B cell (primary cell): ENCODE measurements at regions not wholly inside any gene's neighbourhood (a gene's known extent, or its start where the extent isn't known, plus 50 kb on each side); places are given as distances from the start of the nearest gene placed in this dataset.

Experiments used
- ATAC-seq: fragments of 200-7000 bp; cut with Tn5 transposase; one replicate; pipeline ENCODE4 v1.10.0; 2021; ENCODE audit warnings: low read depth, mild to moderate bottlenecking, moderate number of reproducible peaks, moderate library complexity
- CTCF ChIA-PET: fragments of 350-600 bp; sonication (Branson Sonifier 250); formaldehyde crosslinking; loops from one replicate; lab custom pipeline; 2021; ENCODE audit warnings: antibody characterized with exemption, inconsistent platforms; lab: Charles Lee
- POLR2A ChIA-PET: fragments of 350-600 bp; sonication (Branson Sonifier 250); formaldehyde crosslinking; loops from one replicate; lab custom pipeline; 2021; ENCODE audit warnings: antibody characterized with exemption; lab: Charles Lee
- DNase-seq: peaks from one replicate; pipeline ENCODE4 v3.0.0; 2013
- H2AFZ ChIP-seq: 2 replicates; pipeline ENCODE4 v1.6.1; 2012; ENCODE audit warnings: mild to moderate bottlenecking, low read depth, low read length; ENCODE audit not compliant: insufficient read depth, poor library complexity, severe bottlenecking
- H3K27ac ChIP-seq, 2 donors: 1 replicate in 1 of 2; 2 replicates in 1 of 2; pipeline ENCODE4 v1.5.1; 2012 to 2013; ENCODE audit warnings: low read length in 2 of 2, mild to moderate bottlenecking in 2 of 2, moderate library complexity in 1 of 2
- H3K27me3 ChIP-seq, 4 experiments: fragments of 200-600 bp in 1 of 4; sonication (generic) in 1 of 4; replicated peaks in 1 of 4; 1 replicate in 2 of 4; 2 replicates in 2 of 4; pipeline versions ENCODE4 v1.6.1 to v1.7.0; 2013 to 2016; ENCODE audit warnings: low read length in 3 of 4, mild to moderate bottlenecking in 2 of 4, mixed read lengths in 1 of 4, moderate library complexity in 1 of 4; ENCODE audit not compliant: insufficient read depth in 4 of 4, control insufficient read depth in 3 of 4; ENCODE audit errors: control extremely low read depth in 1 of 4
- H3K36me3 ChIP-seq, 2 experiments: replicated peaks in 1 of 2; 1 replicate in 1 of 2; 2 replicates in 1 of 2; pipeline versions ENCODE4 v1.6.1 to v1.7.1; 2013; ENCODE audit warnings: low read length in 1 of 2; ENCODE audit not compliant: insufficient read depth in 2 of 2, control insufficient read depth in 1 of 2; ENCODE audit errors: control extremely low read depth in 1 of 2, extremely low read depth in 1 of 2
- H3K4me1 ChIP-seq, 2 donors: fragments of 200-600 bp in 1 of 2; sonication (generic) in 1 of 2; 1 replicate in 1 of 2; 2 replicates in 1 of 2; pipeline versions ENCODE4 v1.5.1 to v1.6.1; 2013 to 2017; ENCODE audit warnings: low read length in 2 of 2; ENCODE audit not compliant: control insufficient read depth in 2 of 2, insufficient read depth in 2 of 2
- H3K4me2 ChIP-seq: replicated peaks from 2 replicates; pipeline ENCODE3; 2012; ENCODE audit warnings: mild to moderate bottlenecking, low read depth, low read length; ENCODE audit not compliant: poor library complexity, severe bottlenecking
- H3K4me3 ChIP-seq, 5 experiments: fragments of 200-600 bp in 1 of 5; sonication (generic) in 1 of 5; 1 replicate in 3 of 5; 2 replicates in 2 of 5; pipeline versions ENCODE4 v1.5.1 to v1.7.0; 2011 to 2016; ENCODE audit warnings: low read length in 4 of 5, mild to moderate bottlenecking in 4 of 5, low read depth in 2 of 5, control low read depth in 1 of 5, moderate library complexity in 1 of 5; ENCODE audit not compliant: insufficient read depth in 1 of 5; ENCODE audit errors: control extremely low read depth in 1 of 5, extremely low read depth in 1 of 5
- H3K79me2 ChIP-seq: fragments of 200-600 bp; sonication (generic); one replicate; pipeline ENCODE4 v1.6.0; 2016; ENCODE audit warnings: low read length; ENCODE audit not compliant: control insufficient read depth, insufficient read depth
- H3K9ac ChIP-seq: fragments of 200-600 bp; sonication (generic); 2 replicates; pipeline ENCODE4 v1.6.1; 2017; ENCODE audit warnings: mild to moderate bottlenecking, low read length, moderate library complexity
- H3K9me3 ChIP-seq, 3 donors: one replicate each; pipeline versions ENCODE4 v1.6.1 to v1.7.1; 2013; ENCODE audit warnings: low read length in 2 of 3; ENCODE audit not compliant: control insufficient read depth in 2 of 3, insufficient read depth in 1 of 3; ENCODE audit errors: control extremely low read depth in 1 of 3
- H4K20me1 ChIP-seq: 2 replicates; pipeline ENCODE4 v1.6.0; 2012; ENCODE audit warnings: mild to moderate bottlenecking, low read length; ENCODE audit not compliant: insufficient read depth, control insufficient read depth, poor library complexity, severe bottlenecking
- H3K27ac Mint-ChIP-seq: one replicate; pipeline ENCODE4 v1.8.0; 2021; ENCODE audit warnings: mixed read lengths
- H3K27me3 Mint-ChIP-seq: one replicate; pipeline ENCODE4 v1.8.0; 2021; ENCODE audit warnings: mixed read lengths
- H3K4me1 Mint-ChIP-seq: one replicate; pipeline ENCODE4 v1.8.0; 2021; ENCODE audit warnings: mixed read lengths
- H3K4me3 Mint-ChIP-seq: one replicate; pipeline ENCODE4 v1.8.0; 2021; ENCODE audit warnings: mixed read lengths
- H3K9me3 Mint-ChIP-seq: one replicate; pipeline ENCODE4 v1.8.0; 2022; ENCODE audit warnings: mixed read lengths; ENCODE audit not compliant: insufficient read depth
- EZH2 ChIP-seq: IDR thresholded peaks from 2 replicates; pipeline ENCODE4 v1.6.1; 2012; ENCODE audit warnings: borderline replicate concordance, low read depth, mild to moderate bottlenecking, moderate library complexity, low read length; ENCODE audit not compliant: insufficient read depth, poor library complexity, severe bottlenecking
- WGBS: methylation state at CpG from one replicate; pipeline ENCODE4 v1.1.5; 2013; ENCODE audit warnings: missing lambda C conversion rate; ENCODE audit not compliant: insufficient coverage; 5-methylcytosine and 5-hydroxymethylcytosine counted together
- intact Hi-C: fragments of 100-400 bp; cut with micrococcal nuclease; formaldehyde crosslinking; loops from one replicate; pipeline ENCODE4 v1.10.0; 2022
- TF ChIP-seq, protein P1 (sequence below): fragments of 200-600 bp; IDR thresholded peaks from one replicate; pipeline ENCODE4 v1.8.0; 2022; ENCODE audit warnings: antibody characterized with exemption, mild to moderate bottlenecking

DNA sequence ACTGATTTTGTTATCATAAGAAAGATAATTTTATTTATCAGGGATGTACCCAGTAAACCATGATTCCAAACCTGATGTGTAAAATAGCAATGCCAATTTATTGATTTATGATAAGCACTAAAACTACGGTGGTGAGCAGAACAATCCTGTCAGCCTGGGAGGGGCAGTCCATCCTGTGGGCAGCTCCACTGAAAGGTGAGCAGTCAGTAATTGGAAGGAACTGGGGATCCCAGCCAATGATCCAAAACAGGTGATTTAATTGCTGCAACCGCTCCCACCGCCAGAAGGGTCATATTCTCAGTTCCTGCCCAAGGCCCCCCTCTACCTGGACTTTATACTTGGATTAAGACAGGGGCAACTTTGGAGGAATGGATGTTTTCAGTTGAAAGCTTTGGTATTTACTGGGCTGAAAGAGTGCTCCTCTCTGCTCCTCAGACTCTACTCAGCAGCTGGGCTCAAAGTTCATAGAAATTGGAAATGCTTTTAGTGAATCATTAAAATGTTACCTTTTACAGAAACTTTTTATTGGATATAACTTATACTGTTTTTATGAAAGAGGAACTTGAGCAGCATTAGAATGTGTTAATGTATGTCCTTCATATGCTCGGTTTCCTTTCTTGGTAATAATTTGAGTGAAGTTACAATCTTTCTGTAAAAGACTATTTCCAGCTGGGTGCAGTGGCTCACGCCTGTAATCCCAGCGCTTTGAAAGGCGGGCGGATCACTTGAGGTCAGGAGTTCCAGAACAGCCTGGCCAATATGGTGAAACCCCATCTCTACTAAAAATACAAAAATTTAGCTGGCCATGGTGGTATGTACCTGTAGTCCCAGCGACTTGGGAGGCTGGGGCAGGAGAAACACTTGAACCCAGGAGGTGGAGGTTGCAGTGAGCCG, 198.6 kb upstream of the IL12A start:
- ChIA-PET POLR2A (no interaction called here), CTCF (no interaction called here)
- H2AFZ ChIP-seq, result no peak overlapping the region
- H3K36me3 ChIP-seq, result no peaks in the 10 kb centered on the region
- no peak overlapping the region for H3K4me3 ChIP-seq
- no peak overlapping the region for H3K9ac ChIP-seq
- no peak overlapping the region for H3K4me2 ChIP-seq
- DNase-seq, result no peak
- no peak overlapping the region for H3K27ac ChIP-seq
- no peaks in the 10 kb centered on the region for H4K20me1 ChIP-seq
- no peaks in the 10 kb centered on the region for H3K4me1 ChIP-seq
- H3K4me3 Mint-ChIP-seq, result no peak overlapping the region
- WGBS, result 89% methylated on average over 8 of the region's 10 CpGs
- H3K27me3 Mint-ChIP-seq, result peaks cover 4% of the 10 kb centered on the region
- H3K27me3 ChIP-seq, result no peaks in the 10 kb centered on the region
- H3K79me2 ChIP-seq, result no peaks in the 10 kb centered on the region
- intact Hi-C loops, result no loop called here
- H3K4me1 Mint-ChIP-seq, result no peaks in the 10 kb centered on the region
- no peak for ATAC-seq
- H3K9me3 Mint-ChIP-seq, result no peaks in the 10 kb centered on the region
- H3K9me3 ChIP-seq, result no peaks in the 10 kb centered on the region
- H3K27ac Mint-ChIP-seq, result no peak overlapping the region
- TF ChIP-seq, protein P1, sequence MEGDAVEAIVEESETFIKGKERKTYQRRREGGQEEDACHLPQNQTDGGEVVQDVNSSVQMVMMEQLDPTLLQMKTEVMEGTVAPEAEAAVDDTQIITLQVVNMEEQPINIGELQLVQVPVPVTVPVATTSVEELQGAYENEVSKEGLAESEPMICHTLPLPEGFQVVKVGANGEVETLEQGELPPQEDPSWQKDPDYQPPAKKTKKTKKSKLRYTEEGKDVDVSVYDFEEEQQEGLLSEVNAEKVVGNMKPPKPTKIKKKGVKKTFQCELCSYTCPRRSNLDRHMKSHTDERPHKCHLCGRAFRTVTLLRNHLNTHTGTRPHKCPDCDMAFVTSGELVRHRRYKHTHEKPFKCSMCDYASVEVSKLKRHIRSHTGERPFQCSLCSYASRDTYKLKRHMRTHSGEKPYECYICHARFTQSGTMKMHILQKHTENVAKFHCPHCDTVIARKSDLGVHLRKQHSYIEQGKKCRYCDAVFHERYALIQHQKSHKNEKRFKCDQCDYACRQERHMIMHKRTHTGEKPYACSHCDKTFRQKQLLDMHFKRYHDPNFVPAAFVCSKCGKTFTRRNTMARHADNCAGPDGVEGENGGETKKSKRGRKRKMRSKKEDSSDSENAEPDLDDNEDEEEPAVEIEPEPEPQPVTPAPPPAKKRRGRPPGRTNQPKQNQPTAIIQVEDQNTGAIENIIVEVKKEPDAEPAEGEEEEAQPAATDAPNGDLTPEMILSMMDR, result no peak
- TF ChIP-seq EZH2, result no peak

DNA sequence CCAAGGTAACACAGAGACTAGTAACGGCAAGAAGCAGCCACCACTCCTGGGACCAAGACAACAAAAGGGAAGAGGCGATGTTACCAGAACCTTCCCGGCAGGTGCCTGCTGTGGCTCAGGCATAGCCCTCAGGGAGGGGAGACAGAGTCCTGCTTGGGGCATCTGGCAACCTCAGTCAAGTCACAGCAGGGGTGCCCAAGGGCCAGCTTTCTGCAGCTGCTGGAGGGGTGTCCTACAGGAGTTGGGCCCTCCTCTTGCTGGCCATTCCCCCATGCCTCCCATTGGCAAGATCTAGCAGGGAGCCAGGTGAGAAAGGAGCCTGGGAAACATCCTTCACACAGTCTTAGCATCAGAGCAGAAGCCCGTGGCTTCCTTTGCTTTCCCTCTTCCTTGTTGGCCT, 197.3 kb upstream of the IL12A start:
- Histone ChIP-seq H3K4me2 (no peak overlapping the region), H3K9ac (no peak overlapping the region), H2AFZ (no peak overlapping the region), H3K36me3 (no peaks in the 10 kb centered on the region), H3K4me3 (no peak overlapping the region), H3K27ac (no peak overlapping the region), H3K4me1 (no peaks in the 10 kb centered on the region), H4K20me1 (no peaks in the 10 kb centered on the region), H3K27me3 (no peaks in the 10 kb centered on the region), H3K9me3 (no peaks in the 10 kb centered on the region), H3K79me2 (no peaks in the 10 kb centered on the region)
- 80% methylated on average over 3 of the region's 4 CpGs for WGBS
- POLR2A ChIA-PET, result no interaction called here
- TF ChIP-seq, protein P1, result no peak
- no peak for TF ChIP-seq EZH2
- H3K4me1 Mint-ChIP-seq, result no peaks in the 10 kb centered on the region
- intact Hi-C loops, result no loop called here
- H3K27me3 Mint-ChIP-seq, result no peaks in the 10 kb centered on the region
- no peaks in the 10 kb centered on the region for H3K9me3 Mint-ChIP-seq
- DNase-seq (no peak), ATAC-seq (no peak)
- no peak overlapping the region for H3K27ac Mint-ChIP-seq
- CTCF ChIA-PET, result no interaction called here
- no peak overlapping the region for H3K4me3 Mint-ChIP-seq
